OCI-LY7 (cell line): ENCODE measurements at regions not wholly inside any gene's neighbourhood (a gene's known extent, or its start where the extent isn't known, plus 50 kb on each side); places are given as distances from the start of the nearest gene placed in this dataset.

Source experiments
- CTCF ChIP-seq: fragments of 200-600 bp; sonication (generic); conservative IDR thresholded peaks from 2 replicates; pipeline ENCODE4 v1.5.1; 2014; ENCODE audit warnings: mild to moderate bottlenecking, antibody characterized with exemption, low read length, moderate library complexity, mixed read lengths
- EZH2phosphoT487 ChIP-seq: fragments of 200-600 bp; sonication (generic); IDR thresholded peaks from 2 replicates; pipeline ENCODE4 v1.6.1; 2018; ENCODE audit warnings: low read depth, borderline replicate concordance, mild to moderate bottlenecking, mixed run types, antibody characterized with exemption, low read length, moderate library complexity, mixed read lengths

GRCh38 chr14:53545217-53545616 lies 392.1 kb upstream of the DDHD1 start:
- no peak for TF ChIP-seq CTCF
- TF ChIP-seq EZH2phosphoT487: no peak
